HG03565 (cell line): ENCODE measurements at regions not wholly inside any gene's neighbourhood (a gene's known extent, or its start where the extent isn't known, plus 50 kb on each side); places are given as distances from the start of the nearest gene placed in this dataset.

Source experiments
- ATAC-seq: cut with Tn5 transposase; IDR thresholded peaks from one replicate; pipeline ENCODE4 v1.9.1; 2021; ENCODE audit warnings: mild to moderate bottlenecking, moderate library complexity; ENCODE audit not compliant: unreplicated experiment

- no peak for ATAC-seq
Observed at GRCh38 chr14:101064121-101064661, 160.7 kb upstream of the RTL1 start.

GRCh38 chr14:101064718-101065117 lies 161.2 kb upstream of the RTL1 start:
- no peak for ATAC-seq

- ATAC-seq: no peak
Observed at GRCh38 chr14:101065246-101065645, 161.7 kb upstream of the RTL1 start.

GRCh38 chr14:101065696-101066694 lies 162.5 kb upstream of the RTL1 start:
- ATAC-seq: no peak

GRCh38 chr14:101066826-101067510 lies 163.4 kb upstream of the RTL1 start:
- no peak for ATAC-seq

GRCh38 chr14:101068313-101069227 lies 165.0 kb upstream of the RTL1 start:
- no peak for ATAC-seq

- ATAC-seq: no peak
Observed at GRCh38 chr14:101069228-101069549, 165.7 kb upstream of the RTL1 start.

- ATAC-seq: no peak
Observed at GRCh38 chr14:101069666-101070362, 166.3 kb upstream of the RTL1 start.

GRCh38 chr14:101070540-101071492 lies 167.3 kb upstream of the RTL1 start:
- no peak for ATAC-seq

- no peak for ATAC-seq
Observed at GRCh38 chr14:101071493-101071906, 168.0 kb upstream of the RTL1 start.

GRCh38 chr14:101072070-101072469 lies 168.5 kb upstream of the RTL1 start:
- ATAC-seq: no peak

- ATAC-seq: no peak
Observed at GRCh38 chr14:101072531-101072930, 169.0 kb upstream of the RTL1 start.

GRCh38 chr14:101072945-101073597 lies 169.5 kb upstream of the RTL1 start:
- ATAC-seq: peak; percentile 87

- ATAC-seq: no peak
Observed at GRCh38 chr14:101073598-101073965, 170.1 kb upstream of the RTL1 start.

- ATAC-seq: no peak
Observed at GRCh38 chr14:101074196-101075024, 170.9 kb upstream of the RTL1 start.

- ATAC-seq: no peak
Observed at GRCh38 chr14:101075025-101075800, 171.7 kb upstream of the RTL1 start.
